Activated T-helper 17 cell treated with anti-CD3 and anti-CD28 coated beads, Interleukin-2, amount 50 U/mL, for 72 hours (primary cell): ENCODE measurements at regions not wholly inside any gene's neighbourhood (a gene's known extent, or its start where the extent isn't known, plus 50 kb on each side); places are given as distances from the start of the nearest gene placed in this dataset.

Experiments used
- ATAC-seq: fragments of 150-1000 bp; cut with Tn5 transposase; replicated peaks from 2 replicates; pipeline ENCODE4 v1.10.0; 2021; ENCODE audit warnings: mild to moderate bottlenecking, moderate library complexity
- H3K27ac Mint-ChIP-seq: one replicate; pipeline ENCODE4 v1.8.0; 2022; ENCODE audit warnings: mixed read lengths
- H3K27me3 Mint-ChIP-seq: one replicate; pipeline ENCODE4 v1.8.0; 2022; ENCODE audit warnings: mixed read lengths
- H3K36me3 Mint-ChIP-seq: one replicate; pipeline ENCODE4 v1.8.0; 2022; ENCODE audit warnings: low read depth, mild to moderate bottlenecking, mixed read lengths
- H3K4me1 Mint-ChIP-seq: one replicate; pipeline ENCODE4 v1.8.0; 2022; ENCODE audit warnings: mixed read lengths
- H3K4me3 Mint-ChIP-seq: one replicate; pipeline ENCODE4 v1.8.0; 2022; ENCODE audit warnings: mild to moderate bottlenecking, mixed read lengths
- H3K9me3 Mint-ChIP-seq: one replicate; pipeline ENCODE4 v1.8.0; 2022; ENCODE audit warnings: mixed read lengths

DNA sequence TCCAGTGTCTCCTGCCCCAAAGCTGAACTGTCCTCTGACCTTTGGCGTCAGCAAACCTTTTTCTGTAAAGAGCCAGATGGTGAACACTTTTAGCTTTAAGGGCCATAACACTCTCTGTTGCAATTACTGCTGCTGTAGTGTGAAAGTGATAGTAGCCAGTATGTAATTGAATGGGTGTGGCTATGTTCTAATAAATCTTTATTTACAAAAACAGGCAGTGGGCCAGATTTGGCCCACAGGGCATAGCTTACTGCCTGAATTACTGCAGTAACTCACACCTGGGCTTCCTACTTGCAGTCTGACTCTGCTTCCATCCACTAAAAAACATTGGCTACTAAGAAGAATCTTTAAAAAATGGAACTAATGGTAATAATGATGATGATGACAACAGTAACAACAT lies 68.0 kb upstream of the SLC6A11 start:
- H3K9me3 Mint-ChIP-seq, result no peaks in the 10 kb centered on the region
- H3K27ac Mint-ChIP-seq, result no peak overlapping the region
- no peak overlapping the region for H3K4me3 Mint-ChIP-seq
- H3K36me3 Mint-ChIP-seq, result no peaks in the 10 kb centered on the region
- H3K27me3 Mint-ChIP-seq, result peaks cover 6% of the 10 kb centered on the region
- H3K4me1 Mint-ChIP-seq, result no peaks in the 10 kb centered on the region
- ATAC-seq, result no peak

DNA sequence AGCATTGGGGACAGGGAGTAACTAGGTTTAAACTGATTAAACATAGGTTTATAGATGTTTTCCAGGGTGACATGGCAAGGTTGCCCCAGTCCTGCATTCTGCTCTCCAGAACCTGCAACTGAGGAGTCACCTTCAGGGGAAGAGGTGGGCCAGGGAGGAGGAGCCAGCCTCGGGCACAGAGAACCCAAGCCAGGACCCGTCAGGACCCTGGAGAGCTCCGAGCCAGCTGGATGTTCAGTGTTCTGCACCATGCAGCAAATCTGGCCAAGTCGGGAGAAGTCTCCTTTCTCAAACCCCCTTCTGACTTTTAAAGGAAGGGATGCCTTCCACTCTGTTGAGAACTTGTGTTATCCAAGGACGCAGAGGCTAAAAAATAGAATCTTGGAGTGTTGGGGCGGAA lies 62.1 kb upstream of the SLC6A11 start:
- no peak for ATAC-seq
- H3K27me3 Mint-ChIP-seq, result peaks cover 37% of the 10 kb centered on the region
- no peak overlapping the region for H3K4me3 Mint-ChIP-seq
- no peak overlapping the region for H3K27ac Mint-ChIP-seq
- H3K4me1 Mint-ChIP-seq, result peaks cover 12% of the 10 kb centered on the region
- no peaks in the 10 kb centered on the region for H3K9me3 Mint-ChIP-seq
- H3K36me3 Mint-ChIP-seq, result no peaks in the 10 kb centered on the region

DNA sequence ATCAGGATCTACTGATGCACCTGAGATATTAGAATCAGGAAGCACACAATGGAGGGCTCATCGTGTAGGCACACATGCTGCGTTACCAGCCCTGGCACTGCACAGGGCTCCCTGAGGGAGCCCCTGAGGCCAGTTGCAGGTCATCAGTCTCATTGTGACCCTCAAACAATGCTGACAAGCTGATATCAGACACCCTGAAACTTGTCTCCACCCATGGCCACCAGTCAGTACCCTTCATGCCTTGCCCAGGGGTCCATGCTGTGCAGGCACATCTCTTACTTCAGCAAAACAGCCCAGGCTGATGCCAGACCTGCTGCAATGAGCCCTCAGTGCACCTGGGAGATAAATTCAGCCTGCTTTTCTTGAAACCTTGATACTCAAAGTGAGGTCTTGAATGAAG lies 59.5 kb upstream of the SLC6A11 start:
- H3K4me1 Mint-ChIP-seq, result peaks cover 13% of the 10 kb centered on the region
- H3K9me3 Mint-ChIP-seq, result no peaks in the 10 kb centered on the region
- H3K27me3 Mint-ChIP-seq, result peaks cover 49% of the 10 kb centered on the region
- no peak overlapping the region for H3K4me3 Mint-ChIP-seq
- H3K27ac Mint-ChIP-seq, result no peak overlapping the region
- no peak for ATAC-seq
- H3K36me3 Mint-ChIP-seq, result no peaks in the 10 kb centered on the region

DNA sequence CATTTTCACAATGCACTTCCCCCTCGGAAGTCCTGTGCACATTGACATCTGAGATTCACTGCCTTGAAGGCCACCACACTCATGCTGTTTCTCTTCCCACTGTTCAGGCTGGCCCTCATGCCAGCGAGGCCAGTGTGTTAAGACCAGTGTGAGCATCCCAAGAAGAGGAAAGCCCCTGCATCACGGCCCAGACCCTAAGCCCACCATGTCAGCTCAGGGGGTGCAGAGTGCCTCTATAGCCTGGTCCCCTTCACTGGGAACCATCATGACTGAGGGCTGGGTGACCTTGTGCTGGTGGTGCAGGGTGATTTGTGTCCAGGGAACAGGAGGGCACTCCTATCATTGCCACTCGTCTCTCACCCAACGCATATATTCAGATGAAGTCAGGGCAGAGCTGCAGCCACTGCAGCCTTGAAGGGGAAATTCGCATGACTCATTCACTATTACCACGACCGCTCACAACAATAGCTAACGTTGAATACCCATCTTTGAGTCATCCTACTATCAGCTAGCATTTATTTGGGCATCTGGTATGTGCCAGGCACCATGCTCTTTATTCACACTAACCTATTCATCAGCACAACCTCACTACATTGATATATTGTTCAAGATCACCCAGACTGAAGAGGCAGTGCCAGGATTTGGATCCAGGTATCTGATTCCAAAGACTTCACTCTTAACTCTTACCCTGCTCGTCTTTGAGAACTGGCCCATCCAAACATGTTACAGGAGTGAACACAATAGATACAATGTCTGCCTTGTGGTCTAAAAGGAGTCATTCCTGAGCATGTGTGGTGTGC lies 58.8 kb upstream of the SLC6A11 start:
- Mint-ChIP-seq H3K4me1 (peaks cover 13% of the 10 kb centered on the region), H3K27me3 (peaks cover 53% of the 10 kb centered on the region), H3K4me3 (no peak overlapping the region), H3K9me3 (no peaks in the 10 kb centered on the region), H3K27ac (peak overlapping the region; percentile 80), H3K36me3 (no peaks in the 10 kb centered on the region)
- ATAC-seq, result peak; percentile 83

DNA sequence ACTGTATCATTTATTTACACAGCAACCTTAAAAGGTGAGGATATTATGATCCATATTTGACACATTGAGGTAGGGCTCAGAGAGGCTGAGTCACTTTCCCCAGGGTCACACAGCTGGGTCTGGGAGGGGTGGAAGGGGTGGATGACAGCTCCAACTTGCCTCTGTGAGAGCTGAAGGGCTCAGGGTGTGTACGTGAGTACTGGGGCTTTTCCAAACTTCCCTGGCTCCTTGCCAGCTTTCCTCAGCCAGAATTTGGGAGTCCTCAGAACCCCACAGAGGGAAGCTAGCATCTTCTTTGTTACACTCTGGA lies 58.3 kb upstream of the SLC6A11 start:
- Mint-ChIP-seq H3K36me3 (no peaks in the 10 kb centered on the region), H3K27ac (peak overlapping the region; percentile 80), H3K4me1 (peaks cover 13% of the 10 kb centered on the region), H3K27me3 (peaks cover 53% of the 10 kb centered on the region), H3K4me3 (no peak overlapping the region), H3K9me3 (no peaks in the 10 kb centered on the region)
- ATAC-seq, result peak; percentile 87

DNA sequence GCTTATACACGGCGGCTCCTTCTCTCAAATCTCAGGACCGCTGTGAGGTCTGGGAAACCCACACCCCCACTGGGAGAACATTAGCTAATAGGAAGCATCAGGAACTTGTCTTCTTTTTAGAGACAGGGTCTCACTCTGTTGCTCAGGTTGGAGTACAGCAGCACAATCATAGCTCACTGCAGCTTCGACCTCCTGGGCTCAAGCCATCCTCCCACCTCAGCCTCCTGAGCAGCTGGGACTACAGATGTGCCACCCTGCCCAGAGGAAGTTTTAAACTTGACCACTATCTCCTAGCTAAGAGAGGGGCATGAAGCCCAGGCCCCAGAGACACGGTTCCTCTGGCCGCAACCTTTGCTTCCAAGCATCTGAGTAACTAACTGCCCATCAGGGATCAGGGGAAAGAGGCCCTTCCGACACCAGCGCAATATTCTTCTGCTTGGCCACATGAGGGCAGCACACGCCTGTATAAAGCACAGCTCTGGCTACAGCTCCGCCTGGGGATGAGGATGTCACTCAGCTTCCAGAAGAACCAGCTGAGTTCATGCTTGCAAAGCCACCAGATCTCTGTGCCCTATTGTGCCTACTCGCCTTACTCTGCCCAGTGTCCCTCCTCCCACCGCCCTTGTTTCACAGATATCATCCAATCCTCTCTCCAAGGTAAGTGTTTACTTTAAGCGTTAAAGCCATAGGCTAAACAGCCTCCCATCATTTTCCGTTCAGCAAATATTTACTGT lies 57.6 kb upstream of the SLC6A11 start:
- Mint-ChIP-seq H3K27me3 (peaks cover 51% of the 10 kb centered on the region), H3K4me1 (peaks cover 13% of the 10 kb centered on the region), H3K36me3 (no peaks in the 10 kb centered on the region), H3K9me3 (no peaks in the 10 kb centered on the region), H3K27ac (peak overlapping the region; percentile 33), H3K4me3 (no peak overlapping the region)
- peak; percentile 38 for ATAC-seq

DNA sequence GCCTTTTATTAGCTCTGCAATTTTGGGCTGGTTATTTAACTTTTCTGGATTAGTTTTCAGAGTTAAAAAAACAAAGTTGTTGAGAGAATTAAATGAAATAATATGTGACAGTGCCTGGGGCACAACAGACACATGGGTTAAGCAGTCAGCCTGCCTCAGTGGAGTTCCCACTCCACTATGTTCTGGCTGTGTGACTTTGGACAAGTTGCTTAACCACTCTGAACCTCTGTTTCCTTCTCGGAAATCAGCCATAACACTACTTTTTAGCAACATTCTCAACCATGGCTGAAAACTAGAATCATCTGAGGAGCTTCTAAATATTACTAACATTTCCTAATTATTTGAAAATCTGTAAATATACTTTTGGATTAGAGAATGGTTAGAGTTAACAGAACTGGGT lies 56.5 kb upstream of the SLC6A11 start:
- no peak for ATAC-seq
- Mint-ChIP-seq H3K4me3 (no peak overlapping the region), H3K36me3 (no peaks in the 10 kb centered on the region), H3K27ac (no peak overlapping the region), H3K9me3 (no peaks in the 10 kb centered on the region), H3K4me1 (peaks cover 13% of the 10 kb centered on the region), H3K27me3 (peaks cover 48% of the 10 kb centered on the region)

DNA sequence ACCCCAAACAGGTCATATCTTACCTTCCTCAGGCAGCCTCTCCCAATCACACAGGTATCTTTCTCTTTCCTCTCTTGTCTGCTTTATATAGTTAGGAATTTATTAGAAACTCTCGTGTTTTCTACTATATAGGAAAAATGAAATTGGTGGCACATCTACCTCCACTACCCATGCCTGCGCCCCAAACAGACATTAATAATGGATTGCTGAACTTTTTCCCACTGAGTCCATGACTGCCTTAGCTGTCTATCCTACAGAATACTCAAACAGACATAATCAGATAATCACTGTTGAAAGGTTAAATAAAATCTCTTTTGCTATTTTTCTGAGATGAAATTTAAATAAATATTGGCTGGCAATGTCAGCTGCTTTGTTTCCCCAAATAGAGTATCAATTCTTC lies 55.8 kb upstream of the SLC6A11 start:
- Mint-ChIP-seq H3K4me3 (no peak overlapping the region), H3K27ac (no peak overlapping the region), H3K27me3 (peaks cover 41% of the 10 kb centered on the region), H3K4me1 (peaks cover 13% of the 10 kb centered on the region), H3K9me3 (no peaks in the 10 kb centered on the region), H3K36me3 (no peaks in the 10 kb centered on the region)
- ATAC-seq, result no peak

DNA sequence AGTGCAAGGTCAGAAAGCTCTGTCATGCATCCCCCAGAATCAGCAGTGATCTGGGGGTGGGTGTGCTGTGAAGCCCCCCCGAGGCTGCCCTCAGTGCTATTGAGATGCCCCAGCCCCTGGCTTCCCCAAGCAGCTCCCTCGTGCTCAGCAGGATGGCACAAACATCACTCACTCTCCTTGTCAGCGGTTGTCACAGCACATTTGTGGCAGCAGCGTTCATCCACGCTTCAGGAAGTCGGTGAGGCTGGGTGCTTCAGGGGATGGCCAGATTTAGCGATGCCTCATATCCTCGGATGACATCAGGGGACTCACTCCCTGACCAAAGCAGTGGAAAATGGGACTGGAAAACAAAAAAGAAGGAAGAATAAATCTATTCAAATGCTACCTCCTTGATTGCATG lies 54.4 kb upstream of the SLC6A11 start:
- Mint-ChIP-seq H3K27me3 (peaks cover 46% of the 10 kb centered on the region), H3K4me1 (peaks cover 13% of the 10 kb centered on the region), H3K9me3 (no peaks in the 10 kb centered on the region), H3K27ac (no peak overlapping the region), H3K36me3 (no peaks in the 10 kb centered on the region), H3K4me3 (no peak overlapping the region)
- no peak for ATAC-seq

DNA sequence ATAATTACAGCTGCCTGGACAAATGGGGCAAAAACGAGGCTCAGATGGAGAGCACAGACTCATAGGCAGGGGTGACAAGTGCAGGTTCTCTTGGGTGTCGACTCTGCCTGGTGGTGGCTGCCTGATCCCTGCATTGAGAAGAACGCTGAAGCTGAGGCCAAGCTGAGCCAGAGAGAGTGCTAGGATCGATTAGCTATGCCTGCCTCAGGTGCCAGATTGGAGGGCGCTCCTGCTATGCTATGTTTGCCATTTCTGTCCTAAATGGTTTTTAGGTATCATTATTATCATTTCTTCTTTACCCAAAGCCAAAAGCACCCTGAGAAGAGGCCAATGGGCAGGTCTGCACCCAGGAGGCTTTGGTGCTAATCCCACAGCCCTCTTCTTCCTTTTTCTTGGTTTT lies 53.9 kb upstream of the SLC6A11 start:
- ATAC-seq, result no peak
- Mint-ChIP-seq H3K4me3 (no peak overlapping the region), H3K27ac (no peak overlapping the region), H3K4me1 (peaks cover 13% of the 10 kb centered on the region), H3K27me3 (peaks cover 43% of the 10 kb centered on the region), H3K9me3 (no peaks in the 10 kb centered on the region), H3K36me3 (no peaks in the 10 kb centered on the region)

DNA sequence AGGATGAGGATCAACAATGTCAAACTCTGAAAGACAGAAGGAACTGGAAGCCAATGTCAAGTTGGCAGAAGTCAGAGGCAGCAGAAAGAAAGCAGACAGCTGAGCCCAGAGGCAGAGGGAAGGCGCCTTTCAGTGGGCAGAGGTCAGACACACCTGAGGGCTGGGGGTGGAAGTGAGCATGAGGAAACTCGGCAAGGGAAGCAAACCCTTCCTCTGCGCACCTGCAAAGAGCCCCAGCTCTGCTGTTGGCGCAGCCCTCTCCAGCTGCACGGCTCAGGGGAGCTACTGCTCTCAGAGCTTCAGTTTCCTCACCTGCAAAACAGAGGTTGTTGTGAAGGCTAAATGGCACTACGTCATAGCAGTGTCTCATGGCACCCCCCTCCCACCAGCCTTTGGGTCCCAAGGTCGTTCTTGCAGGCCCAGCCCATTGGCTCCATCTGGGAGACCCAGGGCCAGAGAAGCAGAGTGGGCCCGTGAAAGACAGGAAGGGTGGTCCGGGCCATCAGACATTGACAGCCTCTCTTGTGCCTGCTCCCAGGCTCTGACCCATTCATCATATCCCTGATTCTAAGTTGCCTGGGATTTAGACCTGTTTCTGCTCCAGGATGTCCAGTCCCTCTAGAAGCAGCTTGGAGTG lies 53.3 kb upstream of the SLC6A11 start:
- Mint-ChIP-seq H3K4me1 (peaks cover 7% of the 10 kb centered on the region), H3K9me3 (no peaks in the 10 kb centered on the region), H3K36me3 (no peaks in the 10 kb centered on the region), H3K27ac (no peak overlapping the region), H3K27me3 (peaks cover 38% of the 10 kb centered on the region), H3K4me3 (no peak overlapping the region)
- no peak for ATAC-seq

DNA sequence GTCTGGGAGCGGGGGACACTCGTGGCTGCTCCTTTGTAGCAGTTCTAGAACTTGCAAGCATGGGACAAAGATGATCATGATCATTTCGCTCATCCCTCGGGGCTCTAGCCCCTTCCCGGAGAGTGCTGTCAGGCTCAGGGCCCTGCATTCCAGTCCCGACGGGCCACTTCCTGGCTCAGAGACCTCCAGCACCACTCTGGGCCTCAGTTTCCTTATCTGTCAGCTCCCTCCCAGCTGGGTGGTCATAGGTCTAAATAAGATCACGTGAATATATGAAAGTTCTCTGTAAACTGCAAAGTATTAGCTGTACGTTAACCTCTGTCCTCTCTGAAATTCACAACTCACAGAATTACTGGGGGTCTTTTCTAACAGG lies 52.8 kb upstream of the SLC6A11 start:
- no peak for ATAC-seq
- H3K4me1 Mint-ChIP-seq, result peaks cover 7% of the 10 kb centered on the region
- peaks cover 42% of the 10 kb centered on the region for H3K27me3 Mint-ChIP-seq
- no peaks in the 10 kb centered on the region for H3K36me3 Mint-ChIP-seq
- no peak overlapping the region for H3K4me3 Mint-ChIP-seq
- H3K9me3 Mint-ChIP-seq, result no peaks in the 10 kb centered on the region
- H3K27ac Mint-ChIP-seq, result no peak overlapping the region

DNA sequence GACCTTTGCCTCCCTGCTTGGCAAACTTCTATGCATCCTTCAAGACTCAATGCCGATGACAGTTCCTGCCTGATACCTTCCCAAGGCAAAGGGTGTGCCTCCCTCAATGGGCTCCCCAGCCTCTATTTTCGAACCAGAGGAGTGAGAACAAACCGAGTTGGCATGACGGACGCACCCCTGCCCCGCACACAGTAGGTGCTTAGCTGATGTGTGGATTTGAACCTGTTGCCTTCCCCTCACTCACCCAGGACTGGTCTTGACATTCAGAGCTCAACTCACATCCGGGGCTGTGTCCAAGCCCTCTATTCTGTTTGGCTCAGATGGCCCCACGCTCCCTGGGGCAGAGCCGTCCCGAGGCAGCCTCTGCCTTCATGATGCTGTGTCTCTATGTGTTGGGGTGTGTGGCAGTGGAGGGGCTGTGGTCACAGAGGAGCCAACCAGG lies 52.2 kb upstream of the SLC6A11 start:
- Mint-ChIP-seq H3K27ac (no peak overlapping the region), H3K27me3 (peaks cover 38% of the 10 kb centered on the region), H3K36me3 (no peaks in the 10 kb centered on the region), H3K9me3 (no peaks in the 10 kb centered on the region), H3K4me1 (peaks cover 2% of the 10 kb centered on the region), H3K4me3 (no peak overlapping the region)
- no peak for ATAC-seq

DNA sequence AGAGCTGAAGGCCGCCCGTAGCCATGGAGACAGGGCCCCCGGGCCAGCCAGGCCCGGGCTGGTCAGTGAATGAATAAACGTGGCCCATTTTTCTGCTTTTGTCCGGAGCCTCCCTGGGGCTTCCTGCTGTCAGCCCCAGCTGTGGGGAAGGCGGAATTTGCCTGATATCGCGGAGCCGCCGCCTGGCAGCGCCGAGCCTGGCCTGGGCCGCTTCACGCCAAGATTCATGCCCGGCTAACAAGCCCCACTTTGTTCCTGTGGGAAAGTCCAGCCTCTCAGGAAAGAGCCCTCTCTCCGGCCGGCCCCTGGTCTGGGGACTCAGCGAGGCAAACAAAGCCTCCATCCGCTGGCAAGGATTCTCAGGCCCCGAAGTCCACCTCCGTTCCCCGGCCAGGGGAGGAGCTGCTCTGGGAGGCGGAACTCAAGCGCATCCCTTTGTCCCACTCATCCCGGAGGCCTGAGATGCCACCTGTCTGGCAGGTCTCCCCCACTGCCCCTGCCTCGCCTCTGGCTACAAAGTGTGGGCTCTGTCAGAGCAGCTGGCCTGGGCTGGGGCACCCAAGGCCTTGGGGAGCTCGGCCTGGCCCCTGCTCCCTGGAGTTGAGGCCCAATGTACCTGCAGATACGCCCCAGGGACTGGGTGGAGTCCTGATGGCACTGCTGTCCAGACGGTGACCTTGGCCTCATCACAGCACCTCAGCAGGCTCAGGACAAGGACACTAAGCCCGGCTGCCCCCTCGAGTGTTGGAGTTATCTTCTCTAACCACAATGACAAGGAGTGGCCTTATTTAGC lies 51.6 kb upstream of the SLC6A11 start:
- no peaks in the 10 kb centered on the region for H3K4me1 Mint-ChIP-seq
- no peaks in the 10 kb centered on the region for H3K36me3 Mint-ChIP-seq
- H3K27me3 Mint-ChIP-seq, result peaks cover 34% of the 10 kb centered on the region
- H3K4me3 Mint-ChIP-seq, result no peak overlapping the region
- no peak for ATAC-seq
- no peak overlapping the region for H3K27ac Mint-ChIP-seq
- H3K9me3 Mint-ChIP-seq, result no peaks in the 10 kb centered on the region
